SIG-M5 (cell line): ENCODE measurements at regions not wholly inside any gene's neighbourhood (a gene's known extent, or its start where the extent isn't known, plus 50 kb on each side); places are given as distances from the start of the nearest gene placed in this dataset.
"Not testable (repeated sequence)": the region's sequence is repeated elsewhere in the genome, so short reads cannot be mapped to it uniquely, and the experiment has no call there.

Experiments used
- DNase-seq: peaks from one replicate; lab custom pipeline; 2025; lab: John Stamatoyannopoulos, UW

GRCh38 chr3:130151555-130151954 lies 69.9 kb downstream of the ALG1L2 start:
- DNase-seq: not testable (repeated sequence)

GRCh38 chr3:130153247-130153646 lies 71.6 kb downstream of the ALG1L2 start:
- not testable (repeated sequence) for DNase-seq

- not testable (repeated sequence) for DNase-seq
These were observed 73.8 kb downstream of the ALG1L2 start for GRCh38 chr3:130155464-130155863.

GRCh38 chr3:130166856-130167255 lies 85.2 kb downstream of the ALG1L2 start:
- DNase-seq: not testable (repeated sequence)

- not testable (repeated sequence) for DNase-seq
These were observed 93.6 kb downstream of the ALG1L2 start for GRCh38 chr3:130175195-130175594.

GRCh38 chr3:130176476-130177256 lies 95.0 kb downstream of the ALG1L2 start:
- not testable (repeated sequence) for DNase-seq

- not testable (repeated sequence) for DNase-seq
These were observed 97.2 kb downstream of the ALG1L2 start for GRCh38 chr3:130178835-130179234.

GRCh38 chr3:130179353-130179970 lies 97.8 kb downstream of the ALG1L2 start:
- not testable (repeated sequence) for DNase-seq

- DNase-seq: not testable (repeated sequence)
These were observed 100.8 kb downstream of the ALG1L2 start for GRCh38 chr3:130182475-130182874.

- not testable (repeated sequence) for DNase-seq
These were observed 102.1 kb downstream of the ALG1L2 start for GRCh38 chr3:130183689-130184088.

- not testable (repeated sequence) for DNase-seq
These were observed 102.8 kb downstream of the ALG1L2 start for GRCh38 chr3:130184152-130185024.

GRCh38 chr3:130201272-130201671 lies 119.6 kb downstream of the ALG1L2 start:
- DNase-seq: not testable (repeated sequence)

GRCh38 chr3:130203633-130204032 lies 122.0 kb downstream of the ALG1L2 start:
- DNase-seq: not testable (repeated sequence)

GRCh38 chr3:130227540-130227939 lies 117.9 kb upstream of the COL6A5 start:
- DNase-seq: no peak

- DNase-seq: no peak
These were observed 102.5 kb upstream of the COL6A5 start for GRCh38 chr3:130242850-130243569.

- no peak for DNase-seq
These were observed 101.7 kb upstream of the COL6A5 start for GRCh38 chr3:130243808-130244207.

GRCh38 chr3:130250982-130251381 lies 94.5 kb upstream of the COL6A5 start:
- DNase-seq: no peak

- no peak for DNase-seq
These were observed 90.0 kb upstream of the COL6A5 start for GRCh38 chr3:130255442-130255841.

- DNase-seq: no peak
These were observed 88.6 kb upstream of the COL6A5 start for GRCh38 chr3:130256821-130257340.

GRCh38 chr3:130258532-130258952 lies 86.9 kb upstream of the COL6A5 start:
- no peak for DNase-seq

GRCh38 chr3:130259166-130259874 lies 86.2 kb upstream of the COL6A5 start:
- no peak for DNase-seq
